Gastrocnemius medialis (tissue), 4 donors: ENCODE measurements at regions not wholly inside any gene's neighbourhood (a gene's known extent, or its start where the extent isn't known, plus 50 kb on each side); places are given as distances from the start of the nearest gene placed in this dataset.

Experiments used
- POLR2A ChIP-seq, 2 donors: fragments of 450-650 bp; IDR thresholded peaks; one replicate each; pipeline ENCODE4 v1.6.1; 2017; ENCODE audit warnings: antibody characterized with exemption in 2 of 2, mild to moderate bottlenecking in 2 of 2, moderate library complexity in 2 of 2
- TF ChIP-seq, protein P1 (sequence below), 5 experiments: fragments of 450-650 bp in 3 of 5; fragments of 200-600 bp in 2 of 5; sonication (generic) in 2 of 5; IDR thresholded peaks in 4 of 5; conservative IDR thresholded peaks in 1 of 5; 1 replicate in 4 of 5; 2 replicates in 1 of 5; pipeline ENCODE4 v1.5.1; 2016 to 2019; ENCODE audit warnings: antibody characterized with exemption in 5 of 5, mild to moderate bottlenecking in 3 of 5, moderate library complexity in 3 of 5

DNA sequence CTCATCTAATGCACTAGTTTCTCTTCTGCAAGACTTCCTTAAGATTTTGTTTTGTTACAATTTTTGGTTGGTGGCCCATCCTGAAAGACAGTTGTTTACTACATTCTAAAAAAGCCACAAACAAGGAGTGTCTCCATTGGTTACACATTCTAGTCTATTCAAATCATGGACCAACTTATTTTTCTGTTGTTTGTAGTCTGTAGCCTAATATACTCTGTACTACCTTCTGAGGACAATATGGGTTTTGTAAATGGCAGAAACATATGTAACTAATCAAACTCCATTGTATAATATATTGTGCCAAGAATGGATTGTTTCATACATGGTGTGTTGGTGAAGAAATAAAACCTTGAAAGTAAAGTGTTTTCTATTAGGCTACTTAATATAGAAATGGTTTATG lies 79.5 kb upstream of the DHX40 start:
- TF ChIP-seq, protein P1, sequence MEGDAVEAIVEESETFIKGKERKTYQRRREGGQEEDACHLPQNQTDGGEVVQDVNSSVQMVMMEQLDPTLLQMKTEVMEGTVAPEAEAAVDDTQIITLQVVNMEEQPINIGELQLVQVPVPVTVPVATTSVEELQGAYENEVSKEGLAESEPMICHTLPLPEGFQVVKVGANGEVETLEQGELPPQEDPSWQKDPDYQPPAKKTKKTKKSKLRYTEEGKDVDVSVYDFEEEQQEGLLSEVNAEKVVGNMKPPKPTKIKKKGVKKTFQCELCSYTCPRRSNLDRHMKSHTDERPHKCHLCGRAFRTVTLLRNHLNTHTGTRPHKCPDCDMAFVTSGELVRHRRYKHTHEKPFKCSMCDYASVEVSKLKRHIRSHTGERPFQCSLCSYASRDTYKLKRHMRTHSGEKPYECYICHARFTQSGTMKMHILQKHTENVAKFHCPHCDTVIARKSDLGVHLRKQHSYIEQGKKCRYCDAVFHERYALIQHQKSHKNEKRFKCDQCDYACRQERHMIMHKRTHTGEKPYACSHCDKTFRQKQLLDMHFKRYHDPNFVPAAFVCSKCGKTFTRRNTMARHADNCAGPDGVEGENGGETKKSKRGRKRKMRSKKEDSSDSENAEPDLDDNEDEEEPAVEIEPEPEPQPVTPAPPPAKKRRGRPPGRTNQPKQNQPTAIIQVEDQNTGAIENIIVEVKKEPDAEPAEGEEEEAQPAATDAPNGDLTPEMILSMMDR (IDR thresholded peaks at IDR 0.05 in 4 of 5, conservative IDR thresholded peaks at IDR 0.05 in 1 of 5): no peak
- TF ChIP-seq POLR2A (IDR thresholded peaks at IDR 0.05): no peak
